Calu3 (cell line): ENCODE measurements at regions not wholly inside any gene's neighbourhood (a gene's known extent, or its start where the extent isn't known, plus 50 kb on each side); places are given as distances from the start of the nearest gene placed in this dataset.

Experiments used
- BruUV-seq: library from RNA; stranded (reverse); fragments of 400-500 nt; replicated peaks from 2 replicates; lab custom pipeline; 2021; lab: Mats Ljungman, UMichigan
- CTCF ChIA-PET: fragments of 300-600 bp; sonication (Branson Sonifier 250); formaldehyde crosslinking; loops from one replicate; lab custom pipeline; 2022; ENCODE audit warnings: antibody characterized with exemption; lab: Charles Lee
- DNase-seq: peaks from one replicate; pipeline ENCODE4 v3.0.0; 2022
- H3K27ac Mint-ChIP-seq: one replicate; pipeline ENCODE4 v1.8.0; 2022; ENCODE audit warnings: mixed read lengths; ENCODE audit not compliant: unreplicated experiment
- H3K27me3 Mint-ChIP-seq: one replicate; pipeline ENCODE4 v1.8.0; 2022; ENCODE audit warnings: mixed read lengths; ENCODE audit not compliant: unreplicated experiment
- H3K36me3 Mint-ChIP-seq: one replicate; pipeline ENCODE4 v1.8.0; 2022; ENCODE audit warnings: mild to moderate bottlenecking, moderate library complexity, mixed read lengths; ENCODE audit not compliant: insufficient read depth, unreplicated experiment
- H3K4me1 Mint-ChIP-seq: one replicate; pipeline ENCODE4 v1.8.0; 2022; ENCODE audit warnings: mild to moderate bottlenecking, low read depth, mixed read lengths; ENCODE audit not compliant: unreplicated experiment
- H3K4me3 Mint-ChIP-seq: one replicate; pipeline ENCODE4 v1.8.0; 2022; ENCODE audit warnings: mild to moderate bottlenecking, low read depth, moderate library complexity, mixed read lengths; ENCODE audit not compliant: unreplicated experiment
- H3K9me3 Mint-ChIP-seq: one replicate; pipeline ENCODE4 v1.8.0; 2022; ENCODE audit warnings: low read depth, mixed read lengths; ENCODE audit not compliant: unreplicated experiment
- CTCF ChIP-seq: fragments of 200-600 bp; IDR thresholded peaks from one replicate; pipeline ENCODE4 v1.8.0; 2022; ENCODE audit warnings: antibody characterized with exemption; ENCODE audit not compliant: unreplicated experiment
- intact Hi-C: fragments of 100-400 bp; cut with micrococcal nuclease; formaldehyde crosslinking; loops from one replicate; pipeline ENCODE4 v1.10.0; 2022; ENCODE audit not compliant: unreplicated experiment

GRCh38 chr7:49618028-49618427 is 155.4 kb upstream of the VWC2 start:
- intact Hi-C loops, result no loop called here
- no peak overlapping the region for H3K27ac Mint-ChIP-seq
- H3K36me3 Mint-ChIP-seq, result no peaks in the 10 kb centered on the region
- H3K27me3 Mint-ChIP-seq, result no peaks in the 10 kb centered on the region
- H3K4me3 Mint-ChIP-seq, result no peak overlapping the region
- TF ChIP-seq CTCF, result no peak
- DNase-seq, result no peak
- H3K4me1 Mint-ChIP-seq, result no peaks in the 10 kb centered on the region
- CTCF ChIA-PET, result no interaction called here
- no TSS peak for BruUV-seq
- peaks cover 29% of the 10 kb centered on the region for H3K9me3 Mint-ChIP-seq

- CTCF ChIA-PET, result no interaction called here
- Mint-ChIP-seq H3K4me3 (no peak overlapping the region), H3K4me1 (no peaks in the 10 kb centered on the region), H3K27ac (no peak overlapping the region), H3K36me3 (no peaks in the 10 kb centered on the region), H3K27me3 (no peaks in the 10 kb centered on the region), H3K9me3 (peaks cover 16% of the 10 kb centered on the region)
- TF ChIP-seq CTCF, result no peak
- intact Hi-C loops, result no loop called here
- BruUV-seq, result no TSS peak
- no peak for DNase-seq
Measured at GRCh38 chr7:49623943-49624342, 149.5 kb upstream of the VWC2 start.

GRCh38 chr7:49624611-49625010 is 148.8 kb upstream of the VWC2 start:
- H3K36me3 Mint-ChIP-seq, result no peaks in the 10 kb centered on the region
- CTCF ChIA-PET, result interaction anchor here (0.7 kb wide), 1 partner anchor 1111 kb away, joined by 3 read pairs; no protein-coding TSS in a partner anchor
- H3K27me3 Mint-ChIP-seq, result no peaks in the 10 kb centered on the region
- H3K27ac Mint-ChIP-seq, result no peak overlapping the region
- H3K4me3 Mint-ChIP-seq, result no peak overlapping the region
- TF ChIP-seq CTCF, result no peak
- intact Hi-C loops, result no loop called here
- no TSS peak for BruUV-seq
- no peaks in the 10 kb centered on the region for H3K4me1 Mint-ChIP-seq
- H3K9me3 Mint-ChIP-seq, result peaks cover 13% of the 10 kb centered on the region
- DNase-seq, result no peak

GRCh38 chr7:49630513-49630912 is 142.9 kb upstream of the VWC2 start:
- CTCF ChIA-PET, result no interaction called here
- Mint-ChIP-seq H3K4me3 (no peak overlapping the region), H3K27me3 (no peaks in the 10 kb centered on the region), H3K27ac (no peak overlapping the region), H3K9me3 (peaks cover 12% of the 10 kb centered on the region), H3K36me3 (no peaks in the 10 kb centered on the region), H3K4me1 (no peaks in the 10 kb centered on the region)
- intact Hi-C loops, result no loop called here
- no peak for DNase-seq
- no peak for TF ChIP-seq CTCF
- no TSS peak for BruUV-seq
